Ovary (tissue), 7 donors: ENCODE measurements at regions not wholly inside any gene's neighbourhood (a gene's known extent, or its start where the extent isn't known, plus 50 kb on each side); places are given as distances from the start of the nearest gene placed in this dataset.

ENCODE experiments used
- DNase-seq, 5 donors: peaks; one replicate each; pipeline ENCODE4 v3.0.0-alpha.2; 2019 to 2020
- H3K27ac ChIP-seq, 2 donors: fragments of 200-600 bp; one replicate each; pipeline versions ENCODE4 v1.5.1 to v1.8.0; 2019 to 2022
- H3K27me3 ChIP-seq: fragments of 200-600 bp; one replicate; pipeline ENCODE4 v1.8.0; 2022
- H3K36me3 ChIP-seq: fragments of 200-600 bp; sonication (generic); one replicate; pipeline ENCODE4 v1.5.1; 2019
- H3K4me1 ChIP-seq: one replicate; pipeline ENCODE4 v1.8.1; 2013; ENCODE audit warnings: mild to moderate bottlenecking, moderate library complexity; ENCODE audit not compliant: insufficient read depth
- H3K4me3 ChIP-seq: fragments of 200-600 bp; sonication (generic); one replicate; pipeline ENCODE4 v1.5.1; 2017
- H3K9me3 ChIP-seq, 2 donors: fragments of 200-600 bp in 1 of 2; sonication (generic) in 1 of 2; one replicate each; pipeline versions ENCODE4 v1.5.1 to v1.8.1; 2013 to 2019; ENCODE audit warnings: mild to moderate bottlenecking in 1 of 2, moderate library complexity in 1 of 2
- EP300 ChIP-seq: sonication (generic); formaldehyde crosslinking; IDR thresholded peaks from one replicate; pipeline ENCODE4 v1.6.1; 2017; ENCODE audit warnings: antibody characterized with exemption
- POLR2A ChIP-seq: fragments of 450-650 bp; IDR thresholded peaks from one replicate; pipeline ENCODE4 v1.6.1; 2017; ENCODE audit warnings: antibody characterized with exemption, mild to moderate bottlenecking, moderate library complexity
- WGBS, 3 donors: extraction: QIAGEN DNeasy Blood & Tissue Kit in 1 of 3; methylation state at CpG; one replicate each; pipeline versions ENCODE4 v1.1.5 to v1.1.7; 2013 to 2017; 5-methylcytosine and 5-hydroxymethylcytosine counted together
- intact Hi-C, 4 donors: fragments of 100-400 bp; cut with DNase I; formaldehyde crosslinking; loops; one replicate each; pipeline versions ENCODE4 v1.11.0 to v1.15.1; 2022 to 2023
- TF ChIP-seq, protein P1 (sequence below), 3 donors: fragments of 450-650 bp in 2 of 3; fragments of 200-600 bp in 1 of 3; IDR thresholded peaks; one replicate each; pipeline versions ENCODE4 v1.5.1 to v1.8.0; 2016 to 2022; ENCODE audit warnings: antibody characterized with exemption in 3 of 3, mild to moderate bottlenecking in 1 of 3
- donor health status: DM: no; HTN: no; CAD: no; lungs with moderate emphysema.
- donor health status: DM: no; HTN: no; CAD: no.
- donor health status: Bipolar disorder and iron deficiency.
- donor health status: DM: no; HTN: no; CAD: no.
- donor health status: DM: yes; HTN: yes; CAD: no.

DNA sequence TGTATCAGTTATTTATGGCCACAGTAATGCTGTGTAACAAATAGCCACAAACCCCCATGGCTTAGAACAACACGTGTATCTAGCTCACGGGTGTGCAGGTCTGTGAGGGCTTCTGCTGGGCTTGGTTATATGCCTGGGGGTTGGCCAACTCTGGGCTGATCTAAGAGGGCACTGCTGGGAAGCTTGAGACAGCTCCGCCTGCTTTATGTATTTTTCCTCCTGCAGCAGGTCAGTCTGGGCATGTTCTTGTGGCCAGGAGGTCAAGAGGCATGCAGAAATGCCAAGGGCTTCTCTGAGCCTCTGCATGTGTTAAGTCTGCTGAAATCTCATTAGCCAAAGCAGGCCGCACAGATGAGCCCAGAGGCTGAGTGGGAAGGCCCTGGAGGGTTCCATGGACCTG, 105.8 kb downstream of the ZNF664 start:
- 80 to 95% (median 92%) methylated on average over 4 of the region's 4 CpGs for WGBS, 3 donors
- intact Hi-C loops, result no loop called here
- Histone ChIP-seq H3K36me3 (no peaks in the 10 kb centered on the region), H3K27me3 (no peaks in the 10 kb centered on the region), H3K9me3 (no peaks in the 10 kb centered on the region), H3K27ac (no peak overlapping the region), H3K4me3 (no peak overlapping the region), H3K4me1 (no peaks in the 10 kb centered on the region)
- DNase-seq, result no peak
- TF ChIP-seq EP300 (no peak), POLR2A (no peak)
- TF ChIP-seq, protein P1, sequence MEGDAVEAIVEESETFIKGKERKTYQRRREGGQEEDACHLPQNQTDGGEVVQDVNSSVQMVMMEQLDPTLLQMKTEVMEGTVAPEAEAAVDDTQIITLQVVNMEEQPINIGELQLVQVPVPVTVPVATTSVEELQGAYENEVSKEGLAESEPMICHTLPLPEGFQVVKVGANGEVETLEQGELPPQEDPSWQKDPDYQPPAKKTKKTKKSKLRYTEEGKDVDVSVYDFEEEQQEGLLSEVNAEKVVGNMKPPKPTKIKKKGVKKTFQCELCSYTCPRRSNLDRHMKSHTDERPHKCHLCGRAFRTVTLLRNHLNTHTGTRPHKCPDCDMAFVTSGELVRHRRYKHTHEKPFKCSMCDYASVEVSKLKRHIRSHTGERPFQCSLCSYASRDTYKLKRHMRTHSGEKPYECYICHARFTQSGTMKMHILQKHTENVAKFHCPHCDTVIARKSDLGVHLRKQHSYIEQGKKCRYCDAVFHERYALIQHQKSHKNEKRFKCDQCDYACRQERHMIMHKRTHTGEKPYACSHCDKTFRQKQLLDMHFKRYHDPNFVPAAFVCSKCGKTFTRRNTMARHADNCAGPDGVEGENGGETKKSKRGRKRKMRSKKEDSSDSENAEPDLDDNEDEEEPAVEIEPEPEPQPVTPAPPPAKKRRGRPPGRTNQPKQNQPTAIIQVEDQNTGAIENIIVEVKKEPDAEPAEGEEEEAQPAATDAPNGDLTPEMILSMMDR (IDR thresholded peaks at IDR 0.05), result no peak

- no peak overlapping the region for H3K27ac ChIP-seq
- H3K27me3 ChIP-seq, result no peaks in the 10 kb centered on the region
- H3K9me3 ChIP-seq, result no peaks in the 10 kb centered on the region
- intact Hi-C loops, result no loop called here
- no peaks in the 10 kb centered on the region for H3K4me1 ChIP-seq
- no peaks in the 10 kb centered on the region for H3K36me3 ChIP-seq
- H3K4me3 ChIP-seq, result no peak overlapping the region
- TF ChIP-seq EP300 (no peak), POLR2A (no peak)
- TF ChIP-seq, protein P1 (IDR thresholded peaks at IDR 0.05), result no peak
- WGBS, 3 donors, result 85 to 95% (median 87%) methylated on average over 5 of the region's 5 CpGs
- DNase-seq, result no peak
These were observed 107.6 kb downstream of the ZNF664 start for GRCh38 chr12:124080649-124081048.

- Histone ChIP-seq H3K9me3 (no peaks in the 10 kb centered on the region), H3K4me3 (no peak overlapping the region), H3K36me3 (no peaks in the 10 kb centered on the region), H3K27ac (no peak overlapping the region), H3K27me3 (no peaks in the 10 kb centered on the region), H3K4me1 (no peaks in the 10 kb centered on the region)
- no peak for TF ChIP-seq EP300
- no peak for TF ChIP-seq POLR2A
- TF ChIP-seq, protein P1 (IDR thresholded peaks at IDR 0.05), result no peak
- 92 to 95% (median 95%) methylated on average over 10 of the region's 10 CpGs for WGBS, 3 donors
- no peak for DNase-seq
- intact Hi-C loops, result no loop called here
These were observed 109.0 kb downstream of the ZNF664 start for GRCh38 chr12:124082012-124082411.

DNA sequence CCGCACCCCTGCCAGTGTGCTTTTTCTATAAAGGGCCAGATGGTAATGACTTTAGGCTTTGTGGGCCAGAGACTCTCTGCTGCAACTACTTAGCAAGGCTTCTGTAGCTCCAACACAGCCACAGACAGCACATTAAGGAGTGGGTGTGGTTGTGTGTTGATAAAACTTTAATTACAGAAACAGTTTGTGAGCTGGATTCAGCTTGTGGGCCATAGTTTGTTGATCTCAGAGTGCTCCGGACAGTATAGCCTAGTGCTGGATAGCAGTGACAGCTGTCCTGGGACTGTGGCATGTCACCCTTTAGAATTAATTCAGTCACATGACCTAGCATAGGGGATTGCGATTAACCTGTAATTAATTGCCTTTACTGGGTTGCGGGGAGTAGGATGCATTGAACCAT, 109.7 kb downstream of the ZNF664 start:
- no peak for DNase-seq
- H3K27ac ChIP-seq, result no peak overlapping the region
- H3K9me3 ChIP-seq, result no peaks in the 10 kb centered on the region
- no peaks in the 10 kb centered on the region for H3K36me3 ChIP-seq
- TF ChIP-seq EP300, result no peak
- TF ChIP-seq, protein P1 (IDR thresholded peaks at IDR 0.05), result no peak
- TF ChIP-seq POLR2A, result no peak
- no peaks in the 10 kb centered on the region for H3K4me1 ChIP-seq
- intact Hi-C loops, result no loop called here
- H3K4me3 ChIP-seq, result no peak overlapping the region
- WGBS, 3 donors, result 93 to 96% (median 94%) methylated on average over 4 of the region's 4 CpGs
- H3K27me3 ChIP-seq, result no peaks in the 10 kb centered on the region

DNA sequence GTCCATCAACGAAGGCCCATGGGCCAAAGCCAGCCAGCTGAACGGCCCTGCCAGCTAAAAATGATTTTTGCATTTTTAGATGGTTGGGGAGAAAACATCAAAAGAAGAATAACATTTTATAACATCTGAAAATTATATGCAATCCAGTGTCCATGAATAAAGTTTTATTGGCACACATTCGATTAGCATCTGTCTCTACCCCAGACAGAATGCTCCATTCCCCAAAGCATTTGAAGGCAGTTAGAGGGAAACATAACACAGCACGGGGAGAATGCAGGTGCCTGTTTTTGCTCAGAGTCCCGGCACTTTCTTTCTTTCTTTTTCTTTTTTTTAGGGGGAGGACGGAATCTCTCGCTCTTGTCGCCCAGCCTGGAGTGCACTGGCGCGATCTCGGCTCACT, 110.7 kb downstream of the ZNF664 start:
- WGBS, 3 donors, result 89 to 94% (median 91%) methylated on average over 11 of the region's 11 CpGs

More for the DNA sequence above, 110.7 kb downstream of the ZNF664 start:
- no peak overlapping the region for H3K4me3 ChIP-seq
- H3K4me1 ChIP-seq, result no peaks in the 10 kb centered on the region
- intact Hi-C loops, result no loop called here
- no peak overlapping the region for H3K27ac ChIP-seq
- no peaks in the 10 kb centered on the region for H3K27me3 ChIP-seq
- H3K9me3 ChIP-seq, result no peaks in the 10 kb centered on the region
- H3K36me3 ChIP-seq, result no peaks in the 10 kb centered on the region
- no peak for TF ChIP-seq EP300
- TF ChIP-seq POLR2A, result no peak
- TF ChIP-seq, protein P1 (IDR thresholded peaks at IDR 0.05), result no peak
- DNase-seq, result no peak
